ENCODE measurements at regions not wholly inside any gene's neighbourhood (a gene's known extent, or its start where the extent isn't known, plus 50 kb on each side); places are given as distances from the start of the nearest gene placed in this dataset.

GRCh38 chr20:62573817-62574216, 68.5 kb upstream of the SLCO4A1 start:
- no peak for TF ChIP-seq CTCF (IDR thresholded peaks at IDR 0.05)
- Mint-ChIP-seq H3K27ac (ENCODE audit: unreplicated experiment) (no peak overlapping the region), H3K27me3 (ENCODE audit: low read depth) (peaks cover 66% of the 10 kb centered on the region), H3K9me3 (ENCODE audit: low read depth) (no peaks in the 10 kb centered on the region), H3K4me3 (ENCODE audit: unreplicated experiment) (no peak overlapping the region), H3K4me1 (ENCODE audit: low read depth) (no peaks in the 10 kb centered on the region), H3K36me3 (ENCODE audit: low read depth) (no peaks in the 10 kb centered on the region)
- DNase-seq (ENCODE audit: low spot score): no peak

- Mint-ChIP-seq H3K36me3 (ENCODE audit: low read depth) (no peaks in the 10 kb centered on the region), H3K9me3 (ENCODE audit: low read depth) (no peaks in the 10 kb centered on the region), H3K4me3 (ENCODE audit: unreplicated experiment) (no peak overlapping the region), H3K4me1 (ENCODE audit: low read depth) (no peaks in the 10 kb centered on the region), H3K27me3 (ENCODE audit: low read depth) (peaks cover 66% of the 10 kb centered on the region), H3K27ac (ENCODE audit: unreplicated experiment) (no peak overlapping the region)
- DNase-seq (ENCODE audit: low spot score): no peak
- TF ChIP-seq CTCF (IDR thresholded peaks at IDR 0.05): no peak
Measured at GRCh38 chr20:62574230-62574993, 67.9 kb upstream of the SLCO4A1 start.

- no peak for DNase-seq (ENCODE audit: low spot score)
- no peaks in the 10 kb centered on the region for H3K9me3 Mint-ChIP-seq (ENCODE audit: low read depth)
- H3K27ac Mint-ChIP-seq (ENCODE audit: unreplicated experiment): no peak overlapping the region
- no peak for TF ChIP-seq CTCF (IDR thresholded peaks at IDR 0.05)
- H3K4me3 Mint-ChIP-seq (ENCODE audit: unreplicated experiment): no peak overlapping the region
- no peaks in the 10 kb centered on the region for H3K4me1 Mint-ChIP-seq (ENCODE audit: low read depth)
- H3K27me3 Mint-ChIP-seq (ENCODE audit: low read depth): peaks cover 64% of the 10 kb centered on the region
- no peaks in the 10 kb centered on the region for H3K36me3 Mint-ChIP-seq (ENCODE audit: low read depth)
Measured at GRCh38 chr20:62575976-62576722, 66.2 kb upstream of the SLCO4A1 start.

- H3K27ac Mint-ChIP-seq (ENCODE audit: unreplicated experiment): no peak overlapping the region
- H3K4me3 Mint-ChIP-seq (ENCODE audit: unreplicated experiment): no peak overlapping the region
- H3K36me3 Mint-ChIP-seq (ENCODE audit: low read depth): no peaks in the 10 kb centered on the region
- H3K9me3 Mint-ChIP-seq (ENCODE audit: low read depth): no peaks in the 10 kb centered on the region
- DNase-seq (ENCODE audit: low spot score): no peak
- TF ChIP-seq CTCF (IDR thresholded peaks at IDR 0.05): no peak
- peaks cover 64% of the 10 kb centered on the region for H3K27me3 Mint-ChIP-seq (ENCODE audit: low read depth)
- no peaks in the 10 kb centered on the region for H3K4me1 Mint-ChIP-seq (ENCODE audit: low read depth)
Measured at GRCh38 chr20:62576815-62577489, 65.4 kb upstream of the SLCO4A1 start.

GRCh38 chr20:62577490-62577836, 64.8 kb upstream of the SLCO4A1 start:
- H3K9me3 Mint-ChIP-seq (ENCODE audit: low read depth): no peaks in the 10 kb centered on the region
- H3K27me3 Mint-ChIP-seq (ENCODE audit: low read depth): peaks cover 62% of the 10 kb centered on the region
- TF ChIP-seq CTCF (IDR thresholded peaks at IDR 0.05): no peak
- H3K36me3 Mint-ChIP-seq (ENCODE audit: low read depth): no peaks in the 10 kb centered on the region
- no peaks in the 10 kb centered on the region for H3K4me1 Mint-ChIP-seq (ENCODE audit: low read depth)
- DNase-seq (ENCODE audit: low spot score): no peak
- H3K4me3 Mint-ChIP-seq (ENCODE audit: unreplicated experiment): no peak overlapping the region
- no peak overlapping the region for H3K27ac Mint-ChIP-seq (ENCODE audit: unreplicated experiment)
